Keratinocyte (primary cell): ENCODE measurements at regions not wholly inside any gene's neighbourhood (a gene's known extent, or its start where the extent isn't known, plus 50 kb on each side); places are given as distances from the start of the nearest gene placed in this dataset.

ENCODE experiments used
- CTCF ChIP-seq, 3 experiments: IDR thresholded peaks in 1 of 3; conservative IDR thresholded peaks in 1 of 3; optimal IDR thresholded peaks in 1 of 3; 2 replicates in 2 of 3; 3 replicates in 1 of 3; pipeline versions ENCODE3 to v1.5.1; 2011; ENCODE audit warnings: low read length in 3 of 3, mild to moderate bottlenecking in 3 of 3, moderate library complexity in 2 of 3, control low read depth in 1 of 3, inconsistent platforms in 1 of 3; ENCODE audit not compliant: insufficient read depth in 2 of 3; ENCODE audit errors: extremely low read depth in 1 of 3
- EZH2 ChIP-seq: IDR thresholded peaks from one replicate; pipeline ENCODE4 v1.6.1; 2012; ENCODE audit warnings: inconsistent platforms, mild to moderate bottlenecking, low read length, moderate library complexity

DNA sequence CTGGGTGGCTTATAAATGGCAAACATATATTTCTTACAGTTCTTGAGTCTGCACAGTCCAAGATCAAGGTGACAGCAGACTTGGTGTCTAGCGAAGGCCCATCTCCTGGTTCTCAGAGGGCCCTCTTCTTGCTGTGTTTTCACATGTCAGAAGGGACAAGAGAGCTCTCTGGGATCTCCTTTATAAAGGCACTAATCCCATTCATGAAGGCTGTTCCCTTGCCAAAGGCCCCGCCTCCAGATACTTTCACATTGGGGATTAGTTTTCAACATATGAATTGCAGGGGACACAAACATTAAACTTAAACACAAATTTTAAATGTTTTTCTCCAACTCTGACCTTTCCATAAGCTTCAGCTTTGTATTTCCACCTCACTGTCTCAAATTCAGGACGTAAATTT is 1135.0 kb upstream of the TENM3 start:
- TF ChIP-seq EZH2 (no peak), CTCF (optimal IDR thresholded peaks at IDR 0.05 in 1 of 3, IDR thresholded peaks at IDR 0.05 in 1 of 3, conservative IDR thresholded peaks at IDR 0.05 in 1 of 3; ENCODE audit: extremely low read depth in 1 of 3, insufficient read depth in 2 of 3, low read length in 3 of 3) (no peak)
